SK-N-SH (cell line): ENCODE measurements at regions not wholly inside any gene's neighbourhood (a gene's known extent, or its start where the extent isn't known, plus 50 kb on each side); places are given as distances from the start of the nearest gene placed in this dataset.

Experiments used
- CTCF ChIP-seq: fragments of 200-600 bp; sonication (generic); IDR thresholded peaks from 2 replicates; pipeline ENCODE4 v1.6.1; 2017; ENCODE audit warnings: antibody characterized with exemption, mild to moderate bottlenecking, moderate library complexity
- SIN3A ChIP-seq: IDR thresholded peaks from 2 replicates; pipeline ENCODE4 v1.6.1; 2012; ENCODE audit warnings: low read depth, mild to moderate bottlenecking, low read length, moderate library complexity, borderline replicate concordance

- TF ChIP-seq CTCF (no peak), SIN3A (no peak)
Observed at GRCh38 chr5:63211448-63212132, 633.0 kb downstream of the LRRC70 start.
